ENCODE measurements at regions not wholly inside any gene's neighbourhood (a gene's known extent, or its start where the extent isn't known, plus 50 kb on each side); places are given as distances from the start of the nearest gene placed in this dataset.

DNA sequence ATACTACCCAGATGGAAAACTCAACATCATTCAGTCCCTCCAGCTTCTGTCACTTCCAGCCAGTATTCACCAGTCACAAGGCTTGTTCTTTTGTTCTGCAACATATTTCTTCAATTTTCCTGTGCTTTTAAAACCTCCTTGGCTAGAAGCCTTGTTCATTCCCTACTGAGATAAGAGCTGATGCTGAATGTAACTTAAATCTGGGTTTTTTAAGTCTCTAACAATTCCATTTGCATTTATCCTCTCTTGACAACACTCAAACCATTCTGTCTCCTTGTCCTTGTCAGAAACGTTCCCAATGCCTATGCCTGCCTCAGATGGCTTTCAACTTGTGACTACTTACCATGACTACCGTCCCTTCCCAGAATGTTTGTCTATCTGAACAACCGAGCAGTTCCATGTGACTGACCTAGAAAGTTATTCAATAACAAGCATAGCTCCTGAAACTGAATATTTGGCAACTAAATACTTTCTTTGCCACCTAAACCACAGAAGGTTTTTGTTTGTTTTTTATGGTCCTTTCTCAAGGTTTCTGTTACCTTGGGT, 682.9 kb upstream of the GALNTL6 start:
- H3K36me3 Mint-ChIP-seq (ENCODE audit: low read depth), result no peaks in the 10 kb centered on the region
- H3K27me3 Mint-ChIP-seq (ENCODE audit: low read depth), result peaks cover 5% of the 10 kb centered on the region
- H3K27ac Mint-ChIP-seq (ENCODE audit: unreplicated experiment), result no peak overlapping the region
- TF ChIP-seq, protein P1, sequence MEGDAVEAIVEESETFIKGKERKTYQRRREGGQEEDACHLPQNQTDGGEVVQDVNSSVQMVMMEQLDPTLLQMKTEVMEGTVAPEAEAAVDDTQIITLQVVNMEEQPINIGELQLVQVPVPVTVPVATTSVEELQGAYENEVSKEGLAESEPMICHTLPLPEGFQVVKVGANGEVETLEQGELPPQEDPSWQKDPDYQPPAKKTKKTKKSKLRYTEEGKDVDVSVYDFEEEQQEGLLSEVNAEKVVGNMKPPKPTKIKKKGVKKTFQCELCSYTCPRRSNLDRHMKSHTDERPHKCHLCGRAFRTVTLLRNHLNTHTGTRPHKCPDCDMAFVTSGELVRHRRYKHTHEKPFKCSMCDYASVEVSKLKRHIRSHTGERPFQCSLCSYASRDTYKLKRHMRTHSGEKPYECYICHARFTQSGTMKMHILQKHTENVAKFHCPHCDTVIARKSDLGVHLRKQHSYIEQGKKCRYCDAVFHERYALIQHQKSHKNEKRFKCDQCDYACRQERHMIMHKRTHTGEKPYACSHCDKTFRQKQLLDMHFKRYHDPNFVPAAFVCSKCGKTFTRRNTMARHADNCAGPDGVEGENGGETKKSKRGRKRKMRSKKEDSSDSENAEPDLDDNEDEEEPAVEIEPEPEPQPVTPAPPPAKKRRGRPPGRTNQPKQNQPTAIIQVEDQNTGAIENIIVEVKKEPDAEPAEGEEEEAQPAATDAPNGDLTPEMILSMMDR (IDR thresholded peaks at IDR 0.05), result no peak
- H3K9me3 Mint-ChIP-seq (ENCODE audit: low read depth), result peaks cover 3% of the 10 kb centered on the region
- H3K4me3 Mint-ChIP-seq (ENCODE audit: unreplicated experiment), result no peak overlapping the region
- no peak for DNase-seq (ENCODE audit: low spot score)
- no peaks in the 10 kb centered on the region for H3K4me1 Mint-ChIP-seq (ENCODE audit: low read depth)

DNA sequence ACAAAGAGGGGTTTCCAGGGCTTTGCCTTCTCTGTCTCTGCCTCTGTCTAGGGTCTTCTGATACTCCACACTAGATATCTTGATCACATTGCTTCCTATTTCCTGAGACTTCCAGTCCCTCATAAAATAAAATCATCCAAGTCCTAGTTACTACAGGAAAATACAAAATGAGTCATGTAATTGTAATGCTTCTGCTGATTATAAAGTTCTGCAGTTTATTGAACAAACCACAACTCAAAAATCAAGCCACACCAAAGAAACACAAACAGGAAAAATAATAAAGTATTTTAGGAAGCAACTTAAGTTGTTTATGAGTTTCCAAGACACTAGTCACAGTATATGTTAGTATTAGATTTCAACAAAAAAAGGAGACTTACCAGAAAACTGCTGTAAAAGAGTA, 695.1 kb upstream of the GALNTL6 start:
- Mint-ChIP-seq H3K9me3 (ENCODE audit: low read depth) (peaks cover 12% of the 10 kb centered on the region), H3K4me1 (ENCODE audit: low read depth) (no peaks in the 10 kb centered on the region)

DNA sequence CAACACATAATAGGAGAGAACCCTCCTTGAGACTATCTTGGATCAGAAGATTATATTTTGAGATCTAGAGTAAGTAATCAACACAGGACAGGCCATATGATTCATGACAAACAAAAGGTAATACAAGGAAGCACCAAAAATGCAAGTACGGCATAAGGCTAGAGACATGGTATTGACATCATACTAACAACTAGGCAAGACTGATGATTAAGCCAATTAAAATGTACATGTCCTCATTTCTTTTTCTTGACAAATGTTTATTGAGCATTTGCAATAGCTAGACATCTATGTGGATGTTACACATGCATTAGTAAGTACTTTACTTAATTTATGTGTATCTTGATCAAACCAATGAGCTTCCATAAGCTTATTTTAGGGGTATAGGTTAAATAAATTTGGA, 695.7 kb upstream of the GALNTL6 start:
- Mint-ChIP-seq H3K4me1 (ENCODE audit: low read depth) (no peaks in the 10 kb centered on the region), H3K27me3 (ENCODE audit: low read depth) (no peaks in the 10 kb centered on the region), H3K4me3 (ENCODE audit: unreplicated experiment) (no peak overlapping the region), H3K36me3 (ENCODE audit: low read depth) (no peaks in the 10 kb centered on the region), H3K9me3 (ENCODE audit: low read depth) (peaks cover 12% of the 10 kb centered on the region), H3K27ac (ENCODE audit: unreplicated experiment) (no peak overlapping the region)
- TF ChIP-seq, protein P1 (IDR thresholded peaks at IDR 0.05), result no peak
- DNase-seq (ENCODE audit: low spot score), result no peak

More for the DNA sequence above, 695.1 kb upstream of the GALNTL6 start:
- no peak for DNase-seq (ENCODE audit: low spot score)
- Mint-ChIP-seq H3K27ac (ENCODE audit: unreplicated experiment) (no peak overlapping the region), H3K27me3 (ENCODE audit: low read depth) (no peaks in the 10 kb centered on the region), H3K36me3 (ENCODE audit: low read depth) (no peaks in the 10 kb centered on the region), H3K4me3 (ENCODE audit: unreplicated experiment) (no peak overlapping the region)
- TF ChIP-seq, protein P1 (IDR thresholded peaks at IDR 0.05), result no peak

DNA sequence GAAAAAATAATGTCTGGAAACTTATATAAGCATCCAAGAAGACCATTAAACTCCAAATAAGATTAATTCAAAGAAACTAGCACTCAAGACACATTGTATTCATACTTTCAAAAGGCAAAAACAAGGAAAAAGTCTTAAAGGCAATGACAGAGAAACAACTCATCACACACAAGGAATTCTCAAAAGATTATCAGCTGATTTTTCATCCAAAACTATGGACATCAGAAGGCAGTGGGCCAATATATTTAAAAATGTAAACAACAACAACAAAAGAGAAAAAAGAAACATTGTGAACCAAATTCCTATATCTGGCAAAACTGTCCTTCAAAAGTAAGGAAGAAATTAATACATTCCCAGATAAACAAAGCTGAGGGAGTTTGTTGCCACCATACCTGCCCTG, 711.4 kb upstream of the GALNTL6 start:
- Mint-ChIP-seq H3K4me3 (ENCODE audit: unreplicated experiment) (no peak overlapping the region), H3K9me3 (ENCODE audit: low read depth) (peaks cover 15% of the 10 kb centered on the region), H3K4me1 (ENCODE audit: low read depth) (no peaks in the 10 kb centered on the region), H3K27ac (ENCODE audit: unreplicated experiment) (no peak overlapping the region), H3K27me3 (ENCODE audit: low read depth) (peaks cover 3% of the 10 kb centered on the region), H3K36me3 (ENCODE audit: low read depth) (no peaks in the 10 kb centered on the region)
- TF ChIP-seq, protein P1 (IDR thresholded peaks at IDR 0.05), result no peak
- DNase-seq (ENCODE audit: low spot score), result no peak

DNA sequence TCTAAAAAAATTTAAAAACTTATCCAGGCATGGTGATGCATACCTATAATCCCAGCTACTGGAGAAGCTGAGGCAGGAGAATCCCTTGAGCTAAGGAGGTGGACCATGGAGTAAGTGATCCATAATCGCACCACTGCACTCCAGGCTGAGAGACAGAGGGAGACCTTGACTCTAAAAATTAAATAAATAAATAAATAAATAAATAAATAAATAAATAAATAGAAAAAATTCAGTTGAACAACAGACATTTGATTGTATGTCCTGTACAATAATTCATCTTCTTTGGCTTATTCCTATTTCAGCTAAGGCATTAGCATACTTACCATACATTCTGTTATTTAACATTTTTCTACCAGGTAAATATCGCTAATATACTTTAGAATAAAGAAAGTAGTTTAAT, 726.1 kb upstream of the GALNTL6 start:
- Mint-ChIP-seq H3K4me3 (ENCODE audit: unreplicated experiment) (no peak overlapping the region), H3K36me3 (ENCODE audit: low read depth) (no peaks in the 10 kb centered on the region), H3K27me3 (ENCODE audit: low read depth) (no peaks in the 10 kb centered on the region), H3K27ac (ENCODE audit: unreplicated experiment) (no peak overlapping the region), H3K4me1 (ENCODE audit: low read depth) (no peaks in the 10 kb centered on the region), H3K9me3 (ENCODE audit: low read depth) (peaks cover 25% of the 10 kb centered on the region)
- DNase-seq (ENCODE audit: low spot score), result no peak
- TF ChIP-seq, protein P1 (IDR thresholded peaks at IDR 0.05), result no peak

Measured in chondrocyte (in vitro differentiated cells).